Left ventricle myocardium inferior (tissue), 1 donor: ENCODE measurements at regions not wholly inside any gene's neighbourhood (a gene's known extent, or its start where the extent isn't known, plus 50 kb on each side); places are given as distances from the start of the nearest gene placed in this dataset.

Experiments used
- DNase-seq: peaks from one replicate; pipeline ENCODE4 v3.0.0-alpha.2; 2020
- H3K27ac ChIP-seq: fragments of 200-600 bp; replicated peaks from 2 replicates; pipeline ENCODE4 v1.8.0; 2021
- H3K27me3 ChIP-seq: fragments of 200-600 bp; 2 replicates; pipeline ENCODE4 v1.8.0; 2021; ENCODE audit warnings: low read depth
- H3K36me3 ChIP-seq: fragments of 200-600 bp; 2 replicates; pipeline ENCODE4 v1.8.0; 2021
- H3K4me1 ChIP-seq: fragments of 200-600 bp; 2 replicates; pipeline ENCODE4 v1.8.0; 2021
- H3K4me3 ChIP-seq: fragments of 200-600 bp; 2 replicates; pipeline ENCODE4 v1.8.0; 2021; ENCODE audit warnings: mild to moderate bottlenecking, moderate library complexity
- H3K9me3 ChIP-seq: fragments of 200-600 bp; replicated peaks from 2 replicates; pipeline ENCODE4 v1.8.0; 2021
- CTCF ChIP-seq: fragments of 200-600 bp; IDR thresholded peaks from 2 replicates; pipeline ENCODE4 v1.8.0; 2021; ENCODE audit warnings: antibody characterized with exemption, mild to moderate bottlenecking, borderline replicate concordance
- intact Hi-C: fragments of 100-400 bp; cut with micrococcal nuclease; formaldehyde crosslinking; loops from one replicate; pipeline ENCODE4 v1.11.0; 2022
- donor health status: DM: no; HTN: yes; CAD: no; lungs with severe emphysema.

GRCh38 chrX:145881175-145881995 lies 63.8 kb downstream of the SLITRK2 start:
- H3K4me3 ChIP-seq = no peak overlapping the region
- TF ChIP-seq CTCF = no peak

GRCh38 chrX:145886469-145886868 lies 68.8 kb downstream of the SLITRK2 start:
- Histone ChIP-seq H3K27me3 (no peaks in the 10 kb centered on the region), H3K27ac (no peak overlapping the region), H3K9me3 (no peaks in the 10 kb centered on the region), H3K4me1 (no peaks in the 10 kb centered on the region), H3K36me3 (no peaks in the 10 kb centered on the region), H3K4me3 (no peak overlapping the region)
- intact Hi-C loops = no loop called here
- TF ChIP-seq CTCF = no peak
- DNase-seq = no peak

More at GRCh38 chrX:145881175-145881995, 63.8 kb downstream of the SLITRK2 start:
- Histone ChIP-seq H3K27ac (no peak overlapping the region), H3K36me3 (no peaks in the 10 kb centered on the region), H3K9me3 (no peaks in the 10 kb centered on the region), H3K4me1 (no peaks in the 10 kb centered on the region), H3K27me3 (no peaks in the 10 kb centered on the region)
- intact Hi-C loops = no loop called here
- no peak for DNase-seq

- Histone ChIP-seq H3K4me1 (no peaks in the 10 kb centered on the region), H3K27me3 (no peaks in the 10 kb centered on the region), H3K9me3 (no peaks in the 10 kb centered on the region), H3K36me3 (no peaks in the 10 kb centered on the region), H3K27ac (no peak overlapping the region), H3K4me3 (no peak overlapping the region)
- intact Hi-C loops = no loop called here
- no peak for DNase-seq
- peak; percentile 12 for TF ChIP-seq CTCF
Measured at GRCh38 chrX:145910017-145910416, 92.4 kb downstream of the SLITRK2 start.

- TF ChIP-seq CTCF = no peak
- intact Hi-C loops = no loop called here
- DNase-seq = no peak
- no peaks in the 10 kb centered on the region for H3K36me3 ChIP-seq
- H3K27ac ChIP-seq = no peak overlapping the region
- H3K9me3 ChIP-seq = no peaks in the 10 kb centered on the region
- no peaks in the 10 kb centered on the region for H3K27me3 ChIP-seq
- H3K4me1 ChIP-seq = no peaks in the 10 kb centered on the region
- H3K4me3 ChIP-seq = no peak overlapping the region
Measured at GRCh38 chrX:145919400-145919799, 101.8 kb downstream of the SLITRK2 start.

- Histone ChIP-seq H3K9me3 (no peaks in the 10 kb centered on the region), H3K4me1 (no peaks in the 10 kb centered on the region), H3K27me3 (no peaks in the 10 kb centered on the region), H3K4me3 (no peak overlapping the region), H3K27ac (no peak overlapping the region), H3K36me3 (no peaks in the 10 kb centered on the region)
- no peak for TF ChIP-seq CTCF
- intact Hi-C loops = no loop called here
- no peak for DNase-seq
Measured at GRCh38 chrX:145923376-145923775, 105.7 kb downstream of the SLITRK2 start.
